ENCODE measurements at regions not wholly inside any gene's neighbourhood (a gene's known extent, or its start where the extent isn't known, plus 50 kb on each side); places are given as distances from the start of the nearest gene placed in this dataset.

GRCh38 chr4:38189445-38189844, 229.2 kb downstream of the PTTG2 start:
- DNase-seq = no peak

GRCh38 chr4:38190717-38191178, 230.6 kb downstream of the PTTG2 start:
- DNase-seq = no peak

GRCh38 chr4:38192516-38192915, 232.3 kb downstream of the PTTG2 start:
- DNase-seq = no peak

- no peak for DNase-seq
These were observed 233.2 kb downstream of the PTTG2 start for GRCh38 chr4:38193236-38193863.

GRCh38 chr4:38194047-38194602, 233.9 kb downstream of the PTTG2 start:
- no peak for DNase-seq

- DNase-seq = no peak
These were observed 235.3 kb downstream of the PTTG2 start for GRCh38 chr4:38195486-38195885.

GRCh38 chr4:38195911-38196310, 235.7 kb downstream of the PTTG2 start:
- no peak for DNase-seq

- no peak for DNase-seq
These were observed 242.0 kb downstream of the PTTG2 start for GRCh38 chr4:38202242-38202641.

GRCh38 chr4:38203609-38204008, 243.4 kb downstream of the PTTG2 start:
- no peak for DNase-seq

- no peak for DNase-seq
These were observed 244.3 kb downstream of the PTTG2 start for GRCh38 chr4:38204339-38205035.

GRCh38 chr4:38205261-38205660, 245.1 kb downstream of the PTTG2 start:
- no peak for DNase-seq

- DNase-seq = no peak
These were observed 246.9 kb downstream of the PTTG2 start for GRCh38 chr4:38207110-38207457.

GRCh38 chr4:38209654-38210053, 249.5 kb downstream of the PTTG2 start:
- no peak for DNase-seq

- DNase-seq = no peak
These were observed 250.4 kb downstream of the PTTG2 start for GRCh38 chr4:38210396-38211114.

GRCh38 chr4:38211885-38212284, 251.7 kb downstream of the PTTG2 start:
- no peak for DNase-seq

- no peak for DNase-seq
These were observed 253.0 kb downstream of the PTTG2 start for GRCh38 chr4:38213083-38213805.

GRCh38 chr4:38222892-38223291, 262.7 kb downstream of the PTTG2 start:
- DNase-seq = no peak

- DNase-seq = no peak
These were observed 263.1 kb downstream of the PTTG2 start for GRCh38 chr4:38223306-38223705.

GRCh38 chr4:38223782-38224236, 263.6 kb downstream of the PTTG2 start:
- no peak for DNase-seq

- no peak for DNase-seq
These were observed 264.7 kb downstream of the PTTG2 start for GRCh38 chr4:38224850-38225249.

- DNase-seq = no peak
These were observed 266.0 kb downstream of the PTTG2 start for GRCh38 chr4:38226170-38226569.

GRCh38 chr4:38230121-38230801, 270.1 kb downstream of the PTTG2 start:
- DNase-seq = no peak

All from NCI-H1092 (cell line).